Sigmoid colon (tissue), 6 donors: ENCODE measurements at regions not wholly inside any gene's neighbourhood (a gene's known extent, or its start where the extent isn't known, plus 50 kb on each side); places are given as distances from the start of the nearest gene placed in this dataset.

Experiments used
- DNase-seq: peaks from one replicate; pipeline ENCODE4 v3.0.0-alpha.2; 2019
- H3K27ac ChIP-seq, 4 donors: fragments of 200-600 bp; sonication (generic); one replicate each; pipeline ENCODE4 v1.5.1; 2016 to 2019; ENCODE audit warnings: mild to moderate bottlenecking in 1 of 4
- H3K27me3 ChIP-seq, 3 donors: fragments of 200-600 bp; sonication (generic); one replicate each; pipeline ENCODE4 v1.5.1; 2019; ENCODE audit warnings: mild to moderate bottlenecking in 1 of 3
- H3K36me3 ChIP-seq, 4 donors: fragments of 200-600 bp; sonication (generic); one replicate each; pipeline ENCODE4 v1.5.1; 2016 to 2019
- H3K4me1 ChIP-seq, 4 donors: fragments of 200-600 bp; sonication (generic); one replicate each; pipeline ENCODE4 v1.5.1; 2017 to 2019
- H3K4me3 ChIP-seq, 4 donors: fragments of 200-600 bp; sonication (generic); one replicate each; pipeline ENCODE4 v1.5.1; 2017 to 2019; ENCODE audit warnings: mild to moderate bottlenecking in 2 of 4, moderate library complexity in 1 of 4
- H3K9me3 ChIP-seq, 4 donors: fragments of 200-600 bp in 3 of 4; sonication (generic) in 3 of 4; one replicate each; pipeline versions ENCODE4 v1.5.1 to v1.6.1; 2013 to 2019
- EP300 ChIP-seq, 4 donors: sonication (generic); formaldehyde crosslinking; IDR thresholded peaks; one replicate each; pipeline ENCODE4 v1.6.1; 2017; ENCODE audit warnings: antibody characterized with exemption in 4 of 4
- POLR2A ChIP-seq, 2 donors: fragments of 450-650 bp; IDR thresholded peaks; one replicate each; pipeline ENCODE4 v1.6.1; 2016; ENCODE audit warnings: antibody characterized with exemption in 2 of 2, mild to moderate bottlenecking in 2 of 2, moderate library complexity in 2 of 2
- POLR2AphosphoS5 ChIP-seq, 4 donors: sonication (generic); formaldehyde crosslinking; IDR thresholded peaks; one replicate each; pipeline ENCODE4 v1.6.1; 2017; ENCODE audit warnings: antibody characterized with exemption in 4 of 4
- WGBS, 2 donors: extraction: QIAGEN DNeasy Blood & Tissue Kit; methylation state at CpG; one replicate each; pipeline ENCODE4 v1.1.7; 2013; 5-methylcytosine and 5-hydroxymethylcytosine counted together
- intact Hi-C: fragments of 100-400 bp; cut with DNase I; formaldehyde crosslinking; loops from one replicate; pipeline ENCODE4 v1.15.1; 2023
- TF ChIP-seq, protein P1 (sequence below), 4 experiments: fragments of 450-650 bp in 3 of 4; fragments of 200-600 bp in 1 of 4; IDR thresholded peaks; one replicate each; pipeline ENCODE4 v1.5.1; 2016 to 2019; ENCODE audit warnings: antibody characterized with exemption in 4 of 4, mild to moderate bottlenecking in 3 of 4, moderate library complexity in 2 of 4
- donor health status: healthy with polysubstance abuse.
- donor health status: healthy.

DNA sequence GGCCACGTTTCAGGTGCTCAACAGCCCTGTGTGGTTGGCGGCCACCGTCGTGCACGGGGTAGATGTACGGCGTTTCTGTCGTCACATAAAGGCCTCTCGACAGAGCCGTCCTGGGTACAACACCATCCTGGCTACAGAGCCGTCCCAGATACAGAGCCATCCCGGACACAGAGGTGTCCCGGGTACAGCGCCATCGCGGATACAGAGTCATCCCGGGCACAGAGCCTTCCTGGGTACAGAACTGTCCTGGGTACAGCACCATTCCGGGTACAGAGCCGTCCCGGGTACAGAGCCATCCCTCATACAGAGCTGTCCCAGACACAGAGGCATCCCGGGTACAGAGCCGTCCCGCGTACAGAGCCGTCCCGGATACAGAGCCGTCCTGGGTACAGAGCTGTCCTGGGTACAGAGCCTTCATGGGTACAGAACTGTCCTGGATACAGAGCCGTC, 222.7 kb upstream of the SOX1 start:
- Histone ChIP-seq H3K9me3 (no peaks in the 10 kb centered on the region), H3K36me3 (no peaks in the 10 kb centered on the region), H3K27me3 (peaks cover 0 to 35% (median 0%) of the 10 kb centered on the region in 3 donors), H3K4me1 (no peaks in the 10 kb centered on the region), H3K27ac (no peak overlapping the region), H3K4me3 (no peak overlapping the region)
- TF ChIP-seq POLR2A (IDR thresholded peaks at IDR 0.05): no peak
- no peak for TF ChIP-seq EP300 (IDR thresholded peaks at IDR 0.05)
- no peak for TF ChIP-seq POLR2AphosphoS5 (IDR thresholded peaks at IDR 0.05)
- TF ChIP-seq, protein P1, sequence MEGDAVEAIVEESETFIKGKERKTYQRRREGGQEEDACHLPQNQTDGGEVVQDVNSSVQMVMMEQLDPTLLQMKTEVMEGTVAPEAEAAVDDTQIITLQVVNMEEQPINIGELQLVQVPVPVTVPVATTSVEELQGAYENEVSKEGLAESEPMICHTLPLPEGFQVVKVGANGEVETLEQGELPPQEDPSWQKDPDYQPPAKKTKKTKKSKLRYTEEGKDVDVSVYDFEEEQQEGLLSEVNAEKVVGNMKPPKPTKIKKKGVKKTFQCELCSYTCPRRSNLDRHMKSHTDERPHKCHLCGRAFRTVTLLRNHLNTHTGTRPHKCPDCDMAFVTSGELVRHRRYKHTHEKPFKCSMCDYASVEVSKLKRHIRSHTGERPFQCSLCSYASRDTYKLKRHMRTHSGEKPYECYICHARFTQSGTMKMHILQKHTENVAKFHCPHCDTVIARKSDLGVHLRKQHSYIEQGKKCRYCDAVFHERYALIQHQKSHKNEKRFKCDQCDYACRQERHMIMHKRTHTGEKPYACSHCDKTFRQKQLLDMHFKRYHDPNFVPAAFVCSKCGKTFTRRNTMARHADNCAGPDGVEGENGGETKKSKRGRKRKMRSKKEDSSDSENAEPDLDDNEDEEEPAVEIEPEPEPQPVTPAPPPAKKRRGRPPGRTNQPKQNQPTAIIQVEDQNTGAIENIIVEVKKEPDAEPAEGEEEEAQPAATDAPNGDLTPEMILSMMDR (IDR thresholded peaks at IDR 0.05): no peak
- DNase-seq: no peak
- 95% methylated on average over 28 of the region's 28 CpGs for WGBS, 2 donors
- intact Hi-C loops: no loop called here

DNA sequence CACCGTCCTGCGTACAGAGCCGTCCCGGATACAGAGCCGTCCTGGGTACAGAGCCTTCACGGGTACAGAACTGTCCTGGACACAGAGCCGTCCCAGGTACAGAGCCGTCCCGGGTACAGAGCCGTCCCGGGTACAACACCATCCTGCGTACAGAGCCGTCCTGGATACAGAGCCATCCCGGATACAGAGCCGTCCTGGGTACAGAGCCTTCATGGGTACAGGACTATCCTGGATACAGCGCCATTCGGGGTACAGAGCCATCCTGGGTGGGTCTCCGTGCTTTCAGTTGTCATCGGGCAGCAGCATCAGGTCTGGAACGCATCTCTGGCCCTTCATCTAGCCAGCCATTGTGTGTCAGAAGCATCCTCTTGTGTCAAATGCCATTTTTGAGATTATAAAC, 222.3 kb upstream of the SOX1 start:
- peaks cover 0 to 37% (median 0%) of the 10 kb centered on the region in 3 donors for H3K27me3 ChIP-seq
- H3K36me3 ChIP-seq: no peaks in the 10 kb centered on the region
- H3K27ac ChIP-seq: no peak overlapping the region
- no peak overlapping the region for H3K4me3 ChIP-seq
- no peaks in the 10 kb centered on the region for H3K4me1 ChIP-seq
- TF ChIP-seq, protein P1 (IDR thresholded peaks at IDR 0.05): no peak
- TF ChIP-seq POLR2A (IDR thresholded peaks at IDR 0.05) (no peak), EP300 (IDR thresholded peaks at IDR 0.05) (no peak), POLR2AphosphoS5 (IDR thresholded peaks at IDR 0.05) (no peak)
- intact Hi-C loops: no loop called here
- DNase-seq: no peak
- 93 to 94% methylated on average over 20 of the region's 20 CpGs for WGBS, 2 donors
- H3K9me3 ChIP-seq: no peaks in the 10 kb centered on the region

DNA sequence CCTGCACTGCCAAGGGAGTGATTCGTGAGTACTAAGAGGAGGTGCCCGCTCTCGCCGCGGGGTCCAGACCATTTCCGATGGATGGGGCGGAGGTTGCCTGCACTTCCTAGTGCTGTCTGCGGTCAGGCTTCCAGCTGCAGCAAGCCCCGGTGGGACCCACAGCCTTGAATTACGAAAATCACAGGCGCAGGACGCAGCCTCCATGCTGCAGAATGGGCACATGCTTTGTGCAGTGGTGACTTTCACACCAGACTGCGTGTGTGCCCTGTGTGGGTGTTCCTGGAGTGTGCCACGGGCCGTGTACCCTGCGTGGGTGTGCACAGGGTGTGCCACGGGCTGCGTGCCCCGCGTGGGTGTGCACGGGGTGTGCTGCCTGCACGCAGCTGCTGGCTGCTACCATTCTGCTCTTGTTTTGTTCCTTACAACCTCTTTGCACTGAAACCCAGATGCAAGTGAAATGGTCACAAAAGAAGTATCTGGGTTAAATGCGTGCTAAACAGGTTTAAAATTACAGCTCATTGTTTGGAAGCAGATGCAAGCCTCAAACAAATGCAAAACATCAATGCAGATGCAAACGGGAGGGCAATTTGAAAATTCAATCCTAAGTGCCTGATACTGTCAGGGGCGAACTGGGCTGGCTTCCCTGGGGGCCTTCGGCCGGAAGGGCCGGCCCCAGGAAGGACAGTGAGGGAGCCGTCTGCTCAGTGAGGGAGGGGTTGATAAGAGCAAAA, 221.2 kb upstream of the SOX1 start:
- WGBS, 2 donors: 24 to 47% methylated on average over 29 of the region's 29 CpGs
- Histone ChIP-seq H3K4me1 (no peaks in the 10 kb centered on the region), H3K4me3 (no peak overlapping the region), H3K27ac (no peak overlapping the region), H3K27me3 (peaks cover 0 to 48% (median 0%) of the 10 kb centered on the region in 3 donors), H3K36me3 (no peaks in the 10 kb centered on the region), H3K9me3 (no peaks in the 10 kb centered on the region)
- TF ChIP-seq POLR2A (IDR thresholded peaks at IDR 0.05) (no peak), POLR2AphosphoS5 (IDR thresholded peaks at IDR 0.05) (no peak), EP300 (IDR thresholded peaks at IDR 0.05) (no peak)
- TF ChIP-seq, protein P1 (IDR thresholded peaks at IDR 0.05): no peak
- no peak for DNase-seq
- intact Hi-C loops: no loop called here

DNA sequence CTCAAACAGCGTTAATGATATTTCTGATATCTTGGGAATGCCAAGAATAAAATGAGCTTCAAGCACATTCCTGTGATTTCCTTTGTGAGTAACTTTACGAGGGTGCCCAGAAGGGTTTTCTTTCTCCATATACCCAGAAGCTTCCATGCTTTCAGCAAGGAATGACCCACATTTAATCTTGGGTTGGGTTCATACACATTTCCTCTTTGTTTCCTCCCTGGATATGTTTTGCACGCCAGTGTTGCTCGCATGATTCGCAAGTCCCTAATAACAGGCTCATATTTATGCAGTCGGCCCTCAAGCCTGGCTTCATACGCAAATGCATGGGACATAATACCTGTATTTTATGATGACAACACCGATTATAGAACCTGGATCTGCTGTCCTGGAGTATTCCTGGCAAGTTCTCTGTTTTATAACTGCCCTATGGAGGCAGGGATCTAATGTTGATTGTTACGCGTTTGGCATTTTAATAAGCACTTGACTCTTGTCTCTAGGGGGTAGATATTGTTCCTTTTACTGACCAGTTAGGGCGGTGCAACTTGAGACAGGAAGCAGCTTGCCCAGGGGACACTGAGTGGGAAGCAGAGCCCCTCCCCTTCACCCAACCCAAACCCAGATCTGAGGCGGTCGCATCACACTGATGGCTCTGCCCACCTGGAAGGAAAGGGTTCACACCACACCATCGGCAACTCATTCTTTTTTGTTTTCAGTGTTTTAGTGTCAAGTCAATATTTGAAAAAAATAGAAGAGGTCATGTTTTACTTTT, 220.4 kb upstream of the SOX1 start:
- Histone ChIP-seq H3K4me1 (no peaks in the 10 kb centered on the region), H3K27me3 (peaks cover 0 to 53% (median 0%) of the 10 kb centered on the region in 3 donors)
- 35 to 50% methylated on average over 14 of the region's 14 CpGs for WGBS, 2 donors

More for the DNA sequence above, 220.4 kb upstream of the SOX1 start:
- Histone ChIP-seq H3K9me3 (no peaks in the 10 kb centered on the region), H3K4me3 (no peak overlapping the region), H3K27ac (no peak overlapping the region), H3K36me3 (no peaks in the 10 kb centered on the region)
- TF ChIP-seq POLR2A (IDR thresholded peaks at IDR 0.05): no peak
- TF ChIP-seq, protein P1 (IDR thresholded peaks at IDR 0.05): no peak
- no peak for TF ChIP-seq EP300 (IDR thresholded peaks at IDR 0.05)
- TF ChIP-seq POLR2AphosphoS5 (IDR thresholded peaks at IDR 0.05): no peak
- no peak for DNase-seq
- intact Hi-C loops: no loop called here
